A549 (cell line): ENCODE measurements at regions not wholly inside any gene's neighbourhood (a gene's known extent, or its start where the extent isn't known, plus 50 kb on each side); places are given as distances from the start of the nearest gene placed in this dataset.

Source experiments
- CEBPB ChIP-seq, 2 experiments: fragments of >200 bp in 1 of 2; sonication (Bioruptor Twin) in 1 of 2; formaldehyde crosslinking in 1 of 2; IDR thresholded peaks; 2 replicates each; pipeline ENCODE4 v1.6.1; 2012 to 2016
- CTCF ChIP-seq: fragments of >200 bp; sonication (Bioruptor Twin); formaldehyde crosslinking; IDR thresholded peaks from 3 replicates; pipeline ENCODE4 v1.5.1; 2016
- E2F6 ChIP-seq: IDR thresholded peaks from 2 replicates; pipeline ENCODE4 v1.6.1; 2012; ENCODE audit warnings: low read depth, borderline replicate concordance
- EP300 ChIP-seq, 2 experiments: fragments of >200 bp; sonication (Bioruptor Twin); formaldehyde crosslinking; IDR thresholded peaks; 2 replicates in 1 of 2; 3 replicates in 1 of 2; pipeline ENCODE4 v1.6.1; 2016 to 2017
- HES2 ChIP-seq: fragments of >200 bp; sonication (Bioruptor Twin); formaldehyde crosslinking; IDR thresholded peaks from 2 replicates; pipeline ENCODE4 v1.6.1; 2016
- HOXA7 ChIP-seq: fragments of 250-450 bp; sonication (Bioruptor Pico); IDR thresholded peaks from 2 replicates; pipeline ENCODE4 v1.5.0; 2020; ENCODE audit warnings: mild to moderate bottlenecking, moderate library complexity
- MAX ChIP-seq: IDR thresholded peaks from 2 replicates; pipeline ENCODE4 v1.6.1; 2012
- MAZ ChIP-seq: fragments of 150-350 bp; IDR thresholded peaks from 2 replicates; pipeline ENCODE4 v1.6.1; 2014; ENCODE audit warnings: antibody characterized with exemption, low read depth, low read length, borderline replicate concordance
- MYC ChIP-seq: IDR thresholded peaks from 2 replicates; pipeline ENCODE4 v1.6.1; 2012; ENCODE audit warnings: mild to moderate bottlenecking, inconsistent platforms, low read length, improper control_type of control experiment, borderline replicate concordance
- POLR2A ChIP-seq: IDR thresholded peaks from 2 replicates; pipeline ENCODE4 v1.6.1; 2012; ENCODE audit warnings: mild to moderate bottlenecking, low read length
- POLR2AphosphoS2 ChIP-seq: conservative IDR thresholded peaks from 2 replicates; pipeline ENCODE4 v1.6.1; 2012; ENCODE audit warnings: low read length, improper control_type of control experiment, inconsistent platforms
- SREBF2 ChIP-seq: fragments of 450-650 bp; IDR thresholded peaks from 2 replicates; pipeline ENCODE4 v1.6.1; 2014; ENCODE audit warnings: mild to moderate bottlenecking, moderate library complexity
- TF ChIP-seq, protein P1 (sequence below): fragments of >200 bp; sonication (Bioruptor Twin); formaldehyde crosslinking; IDR thresholded peaks from 3 replicates; pipeline ENCODE4 v1.6.1; 2016
- TF ChIP-seq, protein P2 (sequence below): fragments of 150-350 bp; IDR thresholded peaks from 2 replicates; pipeline ENCODE4 v1.6.1; 2014; ENCODE audit warnings: low read depth, mild to moderate bottlenecking, low read length

DNA sequence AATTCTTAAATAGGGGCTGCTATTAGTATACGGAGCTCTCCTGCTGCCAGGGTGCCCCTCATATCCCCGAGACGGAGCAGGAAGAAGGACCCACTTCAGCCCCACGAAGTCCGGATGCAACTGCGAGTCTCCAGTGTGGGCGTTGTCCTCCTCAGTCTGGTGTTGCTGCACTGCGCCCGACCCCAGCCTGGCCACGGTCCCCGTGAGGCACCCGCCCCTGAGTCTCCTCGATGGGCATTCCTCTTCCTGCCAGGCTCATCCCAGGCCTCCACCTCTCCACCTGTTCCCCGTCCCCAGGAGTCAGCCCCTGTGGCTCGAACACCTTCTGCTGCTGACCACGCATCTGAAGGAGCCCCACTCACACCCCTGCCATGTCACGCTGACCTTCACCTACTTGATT is 68.1 kb upstream of the SFSWAP start:
- TF ChIP-seq MYC (no peak), HES2 (no peak), CTCF (no peak), POLR2A (no peak), MAZ (no peak), SREBF2 (no peak), E2F6 (no peak), POLR2AphosphoS2 (no peak), MAX (no peak), EP300 (IDR thresholded peaks at IDR 0.05) (no peak), HOXA7 (CRISPR knock-in tag) (no peak), CEBPB (IDR thresholded peaks at IDR 0.05) (no peak)
- TF ChIP-seq, protein P1, sequence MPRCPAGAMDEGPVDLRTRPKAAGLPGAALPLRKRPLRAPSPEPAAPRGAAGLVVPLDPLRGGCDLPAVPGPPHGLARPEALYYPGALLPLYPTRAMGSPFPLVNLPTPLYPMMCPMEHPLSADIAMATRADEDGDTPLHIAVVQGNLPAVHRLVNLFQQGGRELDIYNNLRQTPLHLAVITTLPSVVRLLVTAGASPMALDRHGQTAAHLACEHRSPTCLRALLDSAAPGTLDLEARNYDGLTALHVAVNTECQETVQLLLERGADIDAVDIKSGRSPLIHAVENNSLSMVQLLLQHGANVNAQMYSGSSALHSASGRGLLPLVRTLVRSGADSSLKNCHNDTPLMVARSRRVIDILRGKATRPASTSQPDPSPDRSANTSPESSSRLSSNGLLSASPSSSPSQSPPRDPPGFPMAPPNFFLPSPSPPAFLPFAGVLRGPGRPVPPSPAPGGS, result no peak
- TF ChIP-seq, protein P2, sequence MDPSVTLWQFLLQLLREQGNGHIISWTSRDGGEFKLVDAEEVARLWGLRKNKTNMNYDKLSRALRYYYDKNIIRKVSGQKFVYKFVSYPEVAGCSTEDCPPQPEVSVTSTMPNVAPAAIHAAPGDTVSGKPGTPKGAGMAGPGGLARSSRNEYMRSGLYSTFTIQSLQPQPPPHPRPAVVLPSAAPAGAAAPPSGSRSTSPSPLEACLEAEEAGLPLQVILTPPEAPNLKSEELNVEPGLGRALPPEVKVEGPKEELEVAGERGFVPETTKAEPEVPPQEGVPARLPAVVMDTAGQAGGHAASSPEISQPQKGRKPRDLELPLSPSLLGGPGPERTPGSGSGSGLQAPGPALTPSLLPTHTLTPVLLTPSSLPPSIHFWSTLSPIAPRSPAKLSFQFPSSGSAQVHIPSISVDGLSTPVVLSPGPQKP, result no peak
